ENCODE measurements at regions not wholly inside any gene's neighbourhood (a gene's known extent, or its start where the extent isn't known, plus 50 kb on each side); places are given as distances from the start of the nearest gene placed in this dataset.

GRCh38 chr15:79185199-79185598, 94.6 kb upstream of the RASGRF1 start:
- DNase-seq = peak; percentile 15

- DNase-seq = peak; percentile 64
Measured at GRCh38 chr15:79184465-79184892, 93.9 kb upstream of the RASGRF1 start.

- no peak for DNase-seq
Measured at GRCh38 chr15:79180318-79180717, 89.7 kb upstream of the RASGRF1 start.

GRCh38 chr15:79179597-79179996, 89.0 kb upstream of the RASGRF1 start:
- no peak for DNase-seq

- DNase-seq = peak; percentile 80
Measured at GRCh38 chr15:79179108-79179561, 88.6 kb upstream of the RASGRF1 start.

- no peak for DNase-seq
Measured at GRCh38 chr15:79178594-79178993, 88.0 kb upstream of the RASGRF1 start.

- DNase-seq = no peak
Measured at GRCh38 chr15:79176151-79176550, 85.6 kb upstream of the RASGRF1 start.

- DNase-seq = no peak
Measured at GRCh38 chr15:79172801-79173460, 82.4 kb upstream of the RASGRF1 start.

GRCh38 chr15:79172032-79172481, 81.5 kb upstream of the RASGRF1 start:
- peak; percentile 12 for DNase-seq

- no peak for DNase-seq
Measured at GRCh38 chr15:79171320-79172031, 80.9 kb upstream of the RASGRF1 start.

GRCh38 chr15:79170256-79170664, 79.7 kb upstream of the RASGRF1 start:
- DNase-seq = no peak

GRCh38 chr15:79169526-79170133, 79.0 kb upstream of the RASGRF1 start:
- DNase-seq = no peak

- DNase-seq = peak; percentile 48
Measured at GRCh38 chr15:79168922-79169456, 78.4 kb upstream of the RASGRF1 start.

- no peak for DNase-seq
Measured at GRCh38 chr15:79167776-79168175, 77.2 kb upstream of the RASGRF1 start.

- DNase-seq = no peak
Measured at GRCh38 chr15:79166311-79166955, 75.9 kb upstream of the RASGRF1 start.

GRCh38 chr15:79164465-79164864, 73.9 kb upstream of the RASGRF1 start:
- DNase-seq = no peak

- no peak for DNase-seq
Measured at GRCh38 chr15:79164043-79164442, 73.5 kb upstream of the RASGRF1 start.

- DNase-seq = no peak
Measured at GRCh38 chr15:79163395-79163794, 72.8 kb upstream of the RASGRF1 start.

GRCh38 chr15:79161837-79162508, 71.4 kb upstream of the RASGRF1 start:
- no peak for DNase-seq

GRCh38 chr15:79160211-79160610, 69.6 kb upstream of the RASGRF1 start:
- no peak for DNase-seq

- no peak for DNase-seq
Measured at GRCh38 chr15:79157631-79158592, 67.3 kb upstream of the RASGRF1 start.
